ENCODE measurements at regions not wholly inside any gene's neighbourhood (a gene's known extent, or its start where the extent isn't known, plus 50 kb on each side); places are given as distances from the start of the nearest gene placed in this dataset.

DNA sequence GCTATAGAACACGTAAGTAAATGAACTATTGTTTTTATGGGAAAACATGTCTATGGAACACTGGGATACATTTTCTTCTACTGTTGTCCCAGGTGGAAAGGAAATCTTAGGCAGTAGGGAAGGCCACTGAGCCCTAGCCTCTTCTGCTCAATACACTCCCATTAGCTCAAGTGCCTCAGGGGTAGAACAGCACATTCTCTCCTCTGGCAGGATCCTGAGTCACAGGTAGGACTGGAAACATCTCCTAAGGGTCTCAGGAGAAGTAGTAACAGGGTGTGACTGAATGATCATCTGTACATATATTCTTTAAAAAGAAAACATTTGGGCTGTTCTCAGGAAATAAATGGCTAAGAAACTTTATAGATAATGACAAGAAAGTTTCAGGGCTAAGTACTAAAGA is 175.6 kb upstream of the ESRRG start:
- H3K9me3 ChIP-seq (replicated peaks; ENCODE audit: control insufficient read depth, insufficient read depth, low read length), result no peaks in the 10 kb centered on the region
- no peaks in the 10 kb centered on the region for H3K36me3 ChIP-seq (ENCODE audit: control insufficient read depth in 2 of 2, insufficient read depth in 2 of 2, low read length in 1 of 2)
- H3K27me3 ChIP-seq (replicated peaks in 1 of 2; ENCODE audit: control insufficient read depth in 2 of 2, insufficient read depth in 2 of 2, low read length in 1 of 2), result no peaks in the 10 kb centered on the region
- ATAC-seq (no peak), FAIRE-seq (no peak), DNase-seq (ENCODE audit: low read depth, low spot score) (no peak)
- H4K20me1 ChIP-seq (ENCODE audit: control insufficient read depth, insufficient read depth), result no peaks in the 10 kb centered on the region
- no peak overlapping the region for H2AFZ ChIP-seq (ENCODE audit: control insufficient read depth, low read depth, low read length)
- CTCF ChIA-PET, result no interaction called here
- no peak overlapping the region for H3K4me3 ChIP-seq
- POLR2A ChIA-PET, result no interaction called here
- H3K4me1 ChIP-seq (ENCODE audit: control insufficient read depth, insufficient read depth, low read length), result no peaks in the 10 kb centered on the region
- no peaks in the 10 kb centered on the region for H3K79me2 ChIP-seq (ENCODE audit: control insufficient read depth, insufficient read depth, low read length)
- no peak overlapping the region for H3K9ac ChIP-seq (ENCODE audit: control insufficient read depth, insufficient read depth, low read length)
- SMC1A ChIA-PET (ENCODE audit: uncharacterized antibody, unreplicated experiment), result no interaction called here
- in situ Hi-C loops (cut with MboI) (no loop called here), intact Hi-C loops (cut with micrococcal nuclease; ENCODE audit: unreplicated experiment) (no loop called here)
- 0% methylated on average over 1 of the region's 1 CpG for WGBS (ENCODE audit: insufficient coverage, insufficient replicate concordance, low lambda C conversion rate, missing lambda C conversion rate)
- BruUV-seq (replicated peaks), result no TSS peak
- RAD21 ChIA-PET (ENCODE audit: unreplicated experiment), result no interaction called here
- no peak overlapping the region for H3K4me2 ChIP-seq (ENCODE audit: control insufficient read depth, insufficient read depth)
- TF ChIP-seq EED (IDR thresholded peaks at IDR 0.05; ENCODE audit: low read depth), result no peak
- TF ChIP-seq NR2C1 (IDR thresholded peaks at IDR 0.05), result no peak
- TF ChIP-seq, protein P1, sequence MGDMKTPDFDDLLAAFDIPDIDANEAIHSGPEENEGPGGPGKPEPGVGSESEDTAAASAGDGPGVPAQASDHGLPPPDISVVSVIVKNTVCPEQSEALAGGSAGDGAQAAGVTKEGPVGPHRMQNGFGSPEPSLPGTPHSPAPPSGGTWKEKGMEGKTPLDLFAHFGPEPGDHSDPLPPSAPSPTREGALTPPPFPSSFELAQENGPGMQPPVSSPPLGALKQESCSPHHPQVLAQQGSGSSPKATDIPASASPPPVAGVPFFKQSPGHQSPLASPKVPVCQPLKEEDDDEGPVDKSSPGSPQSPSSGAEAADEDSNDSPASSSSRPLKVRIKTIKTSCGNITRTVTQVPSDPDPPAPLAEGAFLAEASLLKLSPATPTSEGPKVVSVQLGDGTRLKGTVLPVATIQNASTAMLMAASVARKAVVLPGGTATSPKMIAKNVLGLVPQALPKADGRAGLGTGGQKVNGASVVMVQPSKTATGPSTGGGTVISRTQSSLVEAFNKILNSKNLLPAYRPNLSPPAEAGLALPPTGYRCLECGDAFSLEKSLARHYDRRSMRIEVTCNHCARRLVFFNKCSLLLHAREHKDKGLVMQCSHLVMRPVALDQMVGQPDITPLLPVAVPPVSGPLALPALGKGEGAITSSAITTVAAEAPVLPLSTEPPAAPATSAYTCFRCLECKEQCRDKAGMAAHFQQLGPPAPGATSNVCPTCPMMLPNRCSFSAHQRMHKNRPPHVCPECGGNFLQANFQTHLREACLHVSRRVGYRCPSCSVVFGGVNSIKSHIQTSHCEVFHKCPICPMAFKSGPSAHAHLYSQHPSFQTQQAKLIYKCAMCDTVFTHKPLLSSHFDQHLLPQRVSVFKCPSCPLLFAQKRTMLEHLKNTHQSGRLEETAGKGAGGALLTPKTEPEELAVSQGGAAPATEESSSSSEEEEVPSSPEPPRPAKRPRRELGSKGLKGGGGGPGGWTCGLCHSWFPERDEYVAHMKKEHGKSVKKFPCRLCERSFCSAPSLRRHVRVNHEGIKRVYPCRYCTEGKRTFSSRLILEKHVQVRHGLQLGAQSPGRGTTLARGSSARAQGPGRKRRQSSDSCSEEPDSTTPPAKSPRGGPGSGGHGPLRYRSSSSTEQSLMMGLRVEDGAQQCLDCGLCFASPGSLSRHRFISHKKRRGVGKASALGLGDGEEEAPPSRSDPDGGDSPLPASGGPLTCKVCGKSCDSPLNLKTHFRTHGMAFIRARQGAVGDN (IDR thresholded peaks at IDR 0.05), result no peak
- no peak for TF ChIP-seq SIX5 (IDR thresholded peaks at IDR 0.05; ENCODE audit: low read depth, low read length, severe bottlenecking)
- TF ChIP-seq, protein P2, sequence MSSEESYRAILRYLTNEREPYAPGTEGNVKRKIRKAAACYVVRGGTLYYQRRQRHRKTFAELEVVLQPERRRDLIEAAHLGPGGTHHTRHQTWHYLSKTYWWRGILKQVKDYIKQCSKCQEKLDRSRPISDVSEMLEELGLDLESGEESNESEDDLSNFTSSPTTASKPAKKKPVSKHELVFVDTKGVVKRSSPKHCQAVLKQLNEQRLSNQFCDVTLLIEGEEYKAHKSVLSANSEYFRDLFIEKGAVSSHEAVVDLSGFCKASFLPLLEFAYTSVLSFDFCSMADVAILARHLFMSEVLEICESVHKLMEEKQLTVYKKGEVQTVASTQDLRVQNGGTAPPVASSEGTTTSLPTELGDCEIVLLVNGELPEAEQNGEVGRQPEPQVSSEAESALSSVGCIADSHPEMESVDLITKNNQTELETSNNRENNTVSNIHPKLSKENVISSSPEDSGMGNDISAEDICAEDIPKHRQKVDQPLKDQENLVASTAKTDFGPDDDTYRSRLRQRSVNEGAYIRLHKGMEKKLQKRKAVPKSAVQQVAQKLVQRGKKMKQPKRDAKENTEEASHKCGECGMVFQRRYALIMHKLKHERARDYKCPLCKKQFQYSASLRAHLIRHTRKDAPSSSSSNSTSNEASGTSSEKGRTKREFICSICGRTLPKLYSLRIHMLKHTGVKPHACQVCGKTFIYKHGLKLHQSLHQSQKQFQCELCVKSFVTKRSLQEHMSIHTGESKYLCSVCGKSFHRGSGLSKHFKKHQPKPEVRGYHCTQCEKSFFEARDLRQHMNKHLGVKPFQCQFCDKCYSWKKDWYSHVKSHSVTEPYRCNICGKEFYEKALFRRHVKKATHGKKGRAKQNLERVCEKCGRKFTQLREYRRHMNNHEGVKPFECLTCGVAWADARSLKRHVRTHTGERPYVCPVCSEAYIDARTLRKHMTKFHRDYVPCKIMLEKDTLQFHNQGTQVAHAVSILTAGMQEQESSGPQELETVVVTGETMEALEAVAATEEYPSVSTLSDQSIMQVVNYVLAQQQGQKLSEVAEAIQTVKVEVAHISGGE (CRISPR knock-in tag; IDR thresholded peaks at IDR 0.05), result no peak
- no peak overlapping the region for H3K27ac ChIP-seq (ENCODE audit: control insufficient read depth, insufficient read depth)

Measured in GM12878 (cell line).